Memory B cell (primary cell): ENCODE measurements at regions not wholly inside any gene's neighbourhood (a gene's known extent, or its start where the extent isn't known, plus 50 kb on each side); places are given as distances from the start of the nearest gene placed in this dataset.

Experiments used
- ATAC-seq: fragments of 150-1000 bp; cut with Tn5 transposase; 2 replicates; pipeline ENCODE4 v1.10.0; 2021; ENCODE audit warnings: low read depth, mild to moderate bottlenecking, moderate library complexity
- DNase-seq, 2 donors: peaks; one replicate each; pipeline ENCODE4 v3.0.0; 2022; ENCODE audit warnings: low spot score in 2 of 2
- H3K27ac Mint-ChIP-seq: one replicate; pipeline ENCODE4 v1.8.0; 2022; ENCODE audit warnings: mild to moderate bottlenecking, moderate library complexity, mixed read lengths
- H3K27me3 Mint-ChIP-seq: one replicate; pipeline ENCODE4 v1.8.0; 2022; ENCODE audit warnings: mixed read lengths
- H3K36me3 Mint-ChIP-seq: one replicate; pipeline ENCODE4 v1.8.0; 2022; ENCODE audit warnings: mild to moderate bottlenecking, mixed read lengths
- H3K4me1 Mint-ChIP-seq: one replicate; pipeline ENCODE4 v1.8.0; 2022; ENCODE audit warnings: mixed read lengths
- H3K4me3 Mint-ChIP-seq: one replicate; pipeline ENCODE4 v1.8.0; 2022; ENCODE audit warnings: mild to moderate bottlenecking, moderate library complexity, mixed read lengths
- H3K9me3 Mint-ChIP-seq: one replicate; pipeline ENCODE4 v1.8.0; 2022; ENCODE audit warnings: mixed read lengths

DNA sequence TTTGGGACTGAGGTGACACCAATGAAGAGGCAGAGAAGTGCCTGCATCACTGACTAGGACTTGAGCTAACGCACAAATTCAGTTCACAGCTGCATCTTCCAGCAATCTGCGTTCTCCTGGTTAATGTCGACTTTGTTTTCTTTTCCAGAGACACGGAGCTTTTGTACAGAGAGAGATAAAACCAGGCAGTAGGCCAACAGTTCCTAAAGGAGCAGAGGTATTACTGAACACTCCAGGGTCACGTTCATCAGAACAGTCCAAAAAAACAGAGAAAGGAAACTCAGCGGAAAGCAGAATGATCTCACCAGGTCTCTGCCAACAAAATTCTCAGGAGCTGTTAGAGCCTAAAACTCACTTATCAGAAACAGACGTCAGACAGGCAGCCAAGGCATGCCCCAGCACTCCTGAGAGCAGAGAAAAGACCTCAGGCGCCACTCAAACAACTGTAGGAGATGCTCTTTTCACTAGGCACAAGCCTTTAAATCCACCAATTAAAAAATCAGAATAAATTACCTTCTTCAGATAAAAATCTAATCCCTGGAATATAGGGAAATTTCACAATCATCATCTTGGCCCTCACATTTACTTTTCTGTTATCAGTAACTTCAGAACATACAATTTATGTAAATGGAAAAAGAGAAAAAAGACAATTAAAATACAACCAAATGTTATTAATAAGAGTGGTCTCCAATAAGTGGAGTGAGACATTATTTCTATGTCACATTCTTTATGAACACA lies 95.9 kb upstream of the SPTBN1 start:
- H3K4me1 Mint-ChIP-seq: no peaks in the 10 kb centered on the region
- H3K36me3 Mint-ChIP-seq: peaks cover 5% of the 10 kb centered on the region
- H3K27me3 Mint-ChIP-seq: peaks cover 10% of the 10 kb centered on the region

GRCh38 chr2:54364409-54364808 lies 91.7 kb upstream of the SPTBN1 start:
- Mint-ChIP-seq H3K9me3 (peaks cover 13% of the 10 kb centered on the region), H3K36me3 (peaks cover 8% of the 10 kb centered on the region), H3K27ac (no peak overlapping the region), H3K4me3 (no peak overlapping the region), H3K27me3 (peaks cover 9% of the 10 kb centered on the region), H3K4me1 (no peaks in the 10 kb centered on the region)
- ATAC-seq (no peak), DNase-seq (no peak)

More for the DNA sequence above, 95.9 kb upstream of the SPTBN1 start:
- Mint-ChIP-seq H3K27ac (no peak overlapping the region), H3K9me3 (peaks cover 6% of the 10 kb centered on the region), H3K4me3 (no peak overlapping the region)
- DNase-seq (no peak), ATAC-seq (no peak)

GRCh38 chr2:54365661-54366060 lies 90.5 kb upstream of the SPTBN1 start:
- Mint-ChIP-seq H3K27me3 (peaks cover 6% of the 10 kb centered on the region), H3K27ac (no peak overlapping the region), H3K36me3 (peaks cover 8% of the 10 kb centered on the region), H3K9me3 (peaks cover 13% of the 10 kb centered on the region), H3K4me1 (no peaks in the 10 kb centered on the region), H3K4me3 (no peak overlapping the region)
- no peak for ATAC-seq
- DNase-seq: no peak

- Mint-ChIP-seq H3K4me3 (no peak overlapping the region), H3K36me3 (peaks cover 8% of the 10 kb centered on the region), H3K9me3 (peaks cover 13% of the 10 kb centered on the region), H3K4me1 (no peaks in the 10 kb centered on the region), H3K27ac (no peak overlapping the region), H3K27me3 (peaks cover 6% of the 10 kb centered on the region)
- ATAC-seq (no peak), DNase-seq (no peak)
Measured at GRCh38 chr2:54366487-54367280, 89.4 kb upstream of the SPTBN1 start.

DNA sequence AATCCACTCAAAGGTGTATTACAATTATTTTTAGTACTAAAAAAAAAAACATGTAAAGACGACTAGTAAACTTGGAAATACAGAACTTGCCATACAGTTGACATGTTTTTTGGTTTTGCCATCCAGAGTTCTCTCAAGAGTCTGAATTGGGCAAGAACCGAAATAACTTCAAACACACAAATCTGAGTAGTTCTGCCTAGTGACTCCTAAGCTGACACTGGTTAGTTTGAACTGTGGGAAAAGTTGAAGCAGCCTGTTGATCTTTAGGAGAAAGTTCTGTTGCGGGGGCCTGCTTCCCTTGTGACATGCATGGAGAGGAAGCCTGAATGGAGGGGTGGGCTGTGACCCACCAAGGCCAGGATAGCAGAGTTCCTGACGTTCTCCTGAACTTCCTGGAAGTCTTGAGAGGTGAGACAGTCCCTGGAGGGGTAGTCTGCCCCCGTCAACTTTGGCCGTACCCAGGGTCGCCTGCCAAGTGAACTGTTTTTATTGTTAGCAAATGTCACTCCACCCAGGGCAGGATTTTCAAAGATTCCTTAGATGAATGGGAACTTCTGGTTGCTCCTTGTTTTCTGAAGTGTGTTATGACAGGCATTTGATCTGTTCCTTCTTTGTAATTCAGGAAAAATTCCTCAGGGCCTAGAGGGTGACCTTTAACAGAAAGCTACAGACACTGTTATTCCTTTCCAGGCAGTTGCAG lies 85.6 kb upstream of the SPTBN1 start:
- no peak for ATAC-seq
- H3K27ac Mint-ChIP-seq: no peak overlapping the region
- H3K4me1 Mint-ChIP-seq: peaks cover 4% of the 10 kb centered on the region
- no peak overlapping the region for H3K4me3 Mint-ChIP-seq
- DNase-seq: no peak
- peaks cover 9% of the 10 kb centered on the region for H3K9me3 Mint-ChIP-seq
- peaks cover 5% of the 10 kb centered on the region for H3K36me3 Mint-ChIP-seq
- peaks cover 7% of the 10 kb centered on the region for H3K27me3 Mint-ChIP-seq

DNA sequence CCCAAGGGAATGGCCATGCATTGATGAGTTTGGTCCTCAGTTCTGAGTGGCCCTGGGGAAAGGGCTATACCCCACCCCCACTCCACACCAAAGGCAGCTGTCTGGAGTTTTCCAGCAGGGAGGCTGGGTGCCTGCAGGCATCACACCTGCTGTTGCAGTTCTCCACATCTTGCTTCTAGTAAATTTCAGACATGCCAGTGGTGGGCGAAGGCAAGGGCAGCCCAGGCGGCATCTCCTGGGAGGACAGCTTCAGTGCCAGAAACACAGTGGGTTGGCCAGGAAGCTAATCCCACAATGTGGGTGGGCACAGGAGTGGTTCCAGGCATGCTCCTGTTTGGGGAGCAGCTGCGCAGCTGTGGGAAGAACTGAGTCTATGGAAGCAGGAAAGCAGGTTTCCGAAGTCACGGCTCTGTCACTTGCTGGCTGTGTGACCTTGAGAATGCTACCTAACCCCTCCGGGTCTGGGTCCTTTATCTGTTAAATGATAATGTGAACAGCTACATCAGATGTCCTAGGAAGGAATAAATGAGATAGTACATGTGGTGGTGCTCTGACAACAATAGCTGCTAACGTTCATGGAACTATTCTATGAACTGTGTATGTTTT lies 84.6 kb upstream of the SPTBN1 start:
- H3K27ac Mint-ChIP-seq: no peak overlapping the region
- H3K27me3 Mint-ChIP-seq: peaks cover 9% of the 10 kb centered on the region
- H3K4me1 Mint-ChIP-seq: peaks cover 4% of the 10 kb centered on the region
- peaks cover 5% of the 10 kb centered on the region for H3K36me3 Mint-ChIP-seq
- no peak for DNase-seq
- no peak for ATAC-seq
- no peak overlapping the region for H3K4me3 Mint-ChIP-seq
- peaks cover 6% of the 10 kb centered on the region for H3K9me3 Mint-ChIP-seq

DNA sequence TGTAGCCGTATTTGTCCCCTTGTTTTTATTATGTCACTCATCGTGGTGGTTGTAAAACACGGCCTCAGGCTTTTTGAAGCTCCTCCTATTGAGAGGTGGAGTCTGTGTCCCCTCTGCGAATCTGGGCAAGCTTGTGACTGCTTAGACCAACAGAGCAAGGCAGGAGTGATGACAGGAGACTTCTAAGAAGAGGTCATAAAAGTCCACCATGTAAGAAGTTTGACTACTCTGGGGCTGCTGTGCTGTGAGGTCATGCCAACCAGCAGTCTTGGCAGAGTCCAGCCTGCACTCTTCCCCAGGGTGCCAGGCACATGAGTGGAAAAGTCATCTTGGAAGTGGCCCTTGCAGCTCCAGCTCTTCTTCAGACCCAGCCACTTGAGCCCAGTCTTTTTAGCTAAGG lies 83.8 kb upstream of the SPTBN1 start:
- Mint-ChIP-seq H3K27me3 (peaks cover 12% of the 10 kb centered on the region), H3K36me3 (peaks cover 5% of the 10 kb centered on the region), H3K9me3 (peaks cover 6% of the 10 kb centered on the region), H3K4me1 (peaks cover 4% of the 10 kb centered on the region), H3K4me3 (no peak overlapping the region), H3K27ac (no peak overlapping the region)
- no peak for DNase-seq
- ATAC-seq: no peak

GRCh38 chr2:54373855-54374254 lies 82.3 kb upstream of the SPTBN1 start:
- ATAC-seq: no peak
- H3K4me1 Mint-ChIP-seq: peaks cover 4% of the 10 kb centered on the region
- no peak for DNase-seq
- no peak overlapping the region for H3K27ac Mint-ChIP-seq
- H3K4me3 Mint-ChIP-seq: no peak overlapping the region
- H3K9me3 Mint-ChIP-seq: peaks cover 2% of the 10 kb centered on the region
- no peaks in the 10 kb centered on the region for H3K36me3 Mint-ChIP-seq
- peaks cover 12% of the 10 kb centered on the region for H3K27me3 Mint-ChIP-seq

- H3K4me1 Mint-ChIP-seq: peaks cover 4% of the 10 kb centered on the region
- H3K27ac Mint-ChIP-seq: no peak overlapping the region
- no peak for DNase-seq
- no peak overlapping the region for H3K4me3 Mint-ChIP-seq
- ATAC-seq: no peak
- H3K9me3 Mint-ChIP-seq: no peaks in the 10 kb centered on the region
- no peaks in the 10 kb centered on the region for H3K36me3 Mint-ChIP-seq
- peaks cover 13% of the 10 kb centered on the region for H3K27me3 Mint-ChIP-seq
Measured at GRCh38 chr2:54374591-54375364, 81.3 kb upstream of the SPTBN1 start.

DNA sequence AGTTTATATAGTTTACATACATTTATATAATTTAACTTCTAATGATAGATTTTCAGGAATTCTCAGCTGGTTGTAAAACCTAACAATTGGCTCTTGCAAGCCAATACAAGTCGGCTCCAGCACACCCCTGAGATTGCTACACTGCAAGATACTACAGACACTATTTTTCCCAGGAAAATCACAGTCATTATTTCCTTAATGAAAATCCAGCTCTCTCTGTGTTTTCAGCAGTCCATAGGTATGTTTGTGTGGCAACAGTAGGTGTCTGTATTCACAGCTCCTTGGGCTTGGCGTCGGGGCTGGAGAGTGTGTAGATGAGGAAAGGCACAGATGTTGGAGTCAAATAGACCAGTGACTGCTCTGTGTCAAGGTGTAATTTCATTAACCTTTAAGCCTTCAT lies 78.7 kb upstream of the SPTBN1 start:
- no peak overlapping the region for H3K4me3 Mint-ChIP-seq
- H3K4me1 Mint-ChIP-seq: peaks cover 8% of the 10 kb centered on the region
- DNase-seq (no peak), ATAC-seq (no peak)
- H3K27ac Mint-ChIP-seq: no peak overlapping the region
- no peaks in the 10 kb centered on the region for H3K9me3 Mint-ChIP-seq
- peaks cover 16% of the 10 kb centered on the region for H3K27me3 Mint-ChIP-seq
- no peaks in the 10 kb centered on the region for H3K36me3 Mint-ChIP-seq

DNA sequence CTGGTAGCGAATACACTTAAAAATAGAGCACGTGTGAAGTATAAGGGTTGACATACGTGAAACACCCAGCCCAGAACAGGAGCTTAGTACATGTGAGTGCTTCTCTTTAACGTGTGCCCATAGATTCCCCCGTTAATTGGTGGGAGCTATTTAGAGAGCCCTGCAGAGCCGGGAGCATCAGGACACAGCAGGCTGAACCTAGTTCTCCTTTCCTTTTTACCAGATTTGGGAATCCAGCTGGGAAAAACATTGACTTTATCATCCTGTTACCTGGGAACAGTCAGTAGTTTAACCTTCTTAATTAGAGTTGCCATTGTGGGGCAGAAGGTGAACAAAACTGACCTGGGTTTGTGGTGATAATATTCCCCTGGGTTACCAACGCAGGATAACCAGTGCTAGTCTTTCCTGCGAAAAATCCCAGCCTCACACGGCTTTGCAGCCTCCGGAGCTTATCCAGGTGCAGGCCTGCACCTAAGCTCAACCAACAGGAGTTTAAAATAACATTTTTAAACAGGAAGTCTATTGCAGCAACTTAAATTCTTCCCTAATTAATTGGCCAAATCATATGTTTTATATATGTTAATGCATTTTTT lies 78.1 kb upstream of the SPTBN1 start:
- ATAC-seq: no peak
- Mint-ChIP-seq H3K27ac (no peak overlapping the region), H3K9me3 (no peaks in the 10 kb centered on the region), H3K4me3 (no peak overlapping the region), H3K36me3 (no peaks in the 10 kb centered on the region), H3K27me3 (peaks cover 16% of the 10 kb centered on the region), H3K4me1 (peaks cover 9% of the 10 kb centered on the region)
- DNase-seq: no peak

- Mint-ChIP-seq H3K27ac (no peak overlapping the region), H3K27me3 (peaks cover 9% of the 10 kb centered on the region), H3K9me3 (no peaks in the 10 kb centered on the region), H3K36me3 (no peaks in the 10 kb centered on the region), H3K4me3 (no peak overlapping the region), H3K4me1 (peaks cover 5% of the 10 kb centered on the region)
- DNase-seq: no peak
- no peak for ATAC-seq
Measured at GRCh38 chr2:54380670-54381069, 75.5 kb upstream of the SPTBN1 start.

GRCh38 chr2:54381293-54381692 lies 74.8 kb upstream of the SPTBN1 start:
- no peak overlapping the region for H3K27ac Mint-ChIP-seq
- H3K4me1 Mint-ChIP-seq: peaks cover 5% of the 10 kb centered on the region
- DNase-seq: no peak

More at GRCh38 chr2:54381293-54381692, 74.8 kb upstream of the SPTBN1 start:
- no peak overlapping the region for H3K4me3 Mint-ChIP-seq
- no peak for ATAC-seq
- H3K36me3 Mint-ChIP-seq: no peaks in the 10 kb centered on the region
- no peaks in the 10 kb centered on the region for H3K9me3 Mint-ChIP-seq
- H3K27me3 Mint-ChIP-seq: peaks cover 9% of the 10 kb centered on the region
